H9 (cell line): ENCODE measurements at regions not wholly inside any gene's neighbourhood (a gene's known extent, or its start where the extent isn't known, plus 50 kb on each side); places are given as distances from the start of the nearest gene placed in this dataset.

Experiments used
- DNase-seq: peaks from one replicate; pipeline ENCODE4 v3.0.0-alpha.2; 2017
- H2AFZ ChIP-seq: one replicate; pipeline ENCODE4 v1.6.1; 2013; ENCODE audit warnings: mild to moderate bottlenecking, low read length, control low read depth, moderate library complexity
- H2AK5ac ChIP-seq: 2 replicates; pipeline ENCODE4 v1.6.1; 2013; ENCODE audit warnings: low read length, control low read depth, mixed read lengths; ENCODE audit not compliant: insufficient read length
- H2BK120ac ChIP-seq: one replicate; pipeline ENCODE4 v1.6.1; 2013; ENCODE audit warnings: low read depth, mild to moderate bottlenecking, low read length, control low read depth, inconsistent platforms; ENCODE audit not compliant: poor library complexity, severe bottlenecking
- H2BK12ac ChIP-seq: 2 replicates; pipeline ENCODE4 v1.6.1; 2013; ENCODE audit warnings: low read length, control low read depth, mixed read lengths, low read depth; ENCODE audit not compliant: insufficient read length
- H2BK15ac ChIP-seq: 2 replicates; pipeline ENCODE4 v1.6.1; 2013; ENCODE audit warnings: low read depth, low read length, control low read depth
- H2BK20ac ChIP-seq: one replicate; pipeline ENCODE4 v1.6.1; 2013; ENCODE audit warnings: low read depth, mild to moderate bottlenecking, low read length, control low read depth, inconsistent platforms; ENCODE audit not compliant: poor library complexity, severe bottlenecking
- H2BK5ac ChIP-seq: 2 replicates; pipeline ENCODE4 v1.6.1; 2013; ENCODE audit warnings: low read length, control low read depth, mixed read lengths; ENCODE audit not compliant: insufficient read length
- H3K14ac ChIP-seq: 2 replicates; pipeline ENCODE4 v1.6.1; 2013; ENCODE audit warnings: low read length, control low read depth; ENCODE audit not compliant: insufficient read depth
- H3K18ac ChIP-seq: 2 replicates; pipeline ENCODE4 v1.6.1; 2013; ENCODE audit warnings: low read depth, mild to moderate bottlenecking, mixed read lengths, low read length, control low read depth; ENCODE audit not compliant: insufficient read length
- H3K23ac ChIP-seq: 2 replicates; pipeline ENCODE4 v1.6.1; 2013; ENCODE audit warnings: low read length, control low read depth, mixed read lengths, low read depth; ENCODE audit not compliant: insufficient read length
- H3K23me2 ChIP-seq: 2 replicates; pipeline ENCODE4 v1.6.1; 2013; ENCODE audit warnings: low read depth, mild to moderate bottlenecking, mixed read lengths, low read length, control low read depth; ENCODE audit not compliant: insufficient read length, poor library complexity, severe bottlenecking
- H3K27ac ChIP-seq: 2 replicates; pipeline ENCODE4 v1.5.1; 2013; ENCODE audit warnings: low read length, control low read depth, mixed read lengths, low read depth; ENCODE audit not compliant: insufficient read length
- H3K27me3 ChIP-seq: 2 replicates; pipeline ENCODE4 v1.6.1; 2013; ENCODE audit warnings: low read length, control low read depth, inconsistent platforms; ENCODE audit not compliant: insufficient read depth
- H3K4ac ChIP-seq: 2 replicates; pipeline ENCODE4 v1.6.1; 2013; ENCODE audit warnings: low read depth, mild to moderate bottlenecking, control low read depth, inconsistent platforms, low read length, moderate library complexity
- H3K4me1 ChIP-seq: 2 replicates; pipeline ENCODE4 v1.6.1; 2013; ENCODE audit warnings: low read length, control low read depth, inconsistent platforms; ENCODE audit not compliant: insufficient read depth
- H3K4me2 ChIP-seq: 2 replicates; pipeline ENCODE4 v1.6.1; 2013; ENCODE audit warnings: low read length, control low read depth, mixed read lengths; ENCODE audit not compliant: insufficient read length, insufficient read depth
- H3K56ac ChIP-seq: 2 replicates; pipeline ENCODE4 v1.6.1; 2013; ENCODE audit warnings: low read depth, mild to moderate bottlenecking, mixed read lengths, low read length, control low read depth; ENCODE audit not compliant: insufficient read length
- H3K79me1 ChIP-seq: 2 replicates; pipeline ENCODE4 v1.6.1; 2013; ENCODE audit warnings: low read depth, mild to moderate bottlenecking, moderate library complexity, low read length, control low read depth, inconsistent platforms; ENCODE audit not compliant: insufficient read depth, poor library complexity, severe bottlenecking
- H3K79me2 ChIP-seq: 2 replicates; pipeline ENCODE4 v1.6.1; 2013; ENCODE audit warnings: low read length, control low read depth, inconsistent platforms; ENCODE audit not compliant: insufficient read depth
- H3K9ac ChIP-seq: 2 replicates; pipeline ENCODE4 v1.6.1; 2013; ENCODE audit warnings: low read length, control low read depth, mixed read lengths; ENCODE audit not compliant: insufficient read length; ENCODE audit errors: extremely low read depth
- H3K9me3 ChIP-seq: one replicate; pipeline ENCODE4 v1.6.1; 2013; ENCODE audit warnings: low read depth, low read length, inconsistent platforms; ENCODE audit not compliant: control insufficient read depth
- H3T11ph ChIP-seq: one replicate; pipeline ENCODE4 v1.6.1; 2013; ENCODE audit warnings: mild to moderate bottlenecking, low read length, control low read depth, inconsistent platforms
- H4K20me1 ChIP-seq: one replicate; pipeline ENCODE4 v1.6.1; 2013; ENCODE audit not compliant: control insufficient read depth, insufficient read length, insufficient read depth
- H4K5ac ChIP-seq: 2 replicates; pipeline ENCODE4 v1.6.1; 2013; ENCODE audit warnings: low read depth, mild to moderate bottlenecking, mixed read lengths, low read length, control low read depth; ENCODE audit not compliant: insufficient read length
- H4K8ac ChIP-seq: replicated peaks from 2 replicates; pipeline ENCODE4 v1.6.1; 2013; ENCODE audit warnings: low read length, control low read depth, mixed read lengths, low read depth; ENCODE audit not compliant: insufficient read length
- H4K91ac ChIP-seq: 2 replicates; pipeline ENCODE4 v1.6.1; 2013; ENCODE audit warnings: low read depth, mild to moderate bottlenecking, moderate library complexity, mixed read lengths, low read length, control low read depth; ENCODE audit not compliant: insufficient read length
- H3K27ac Mint-ChIP-seq, 3 experiments: 2 replicates in 2 of 3; 3 replicates in 1 of 3; pipeline ENCODE4 v1.8.0; 2020 to 2021; ENCODE audit warnings: mixed read lengths in 3 of 3, mild to moderate bottlenecking in 1 of 3, moderate library complexity in 1 of 3
- H3K27me3 Mint-ChIP-seq: 2 replicates; pipeline ENCODE4 v1.8.0; 2021; ENCODE audit warnings: low read depth, mild to moderate bottlenecking, moderate library complexity, mixed read lengths
- H3K36me3 Mint-ChIP-seq, 3 experiments: 2 replicates in 2 of 3; 3 replicates in 1 of 3; pipeline ENCODE4 v1.8.0; 2020 to 2021; ENCODE audit warnings: low read depth in 3 of 3, mixed read lengths in 3 of 3; ENCODE audit not compliant: insufficient read depth in 1 of 3
- H3K4me1 Mint-ChIP-seq, 2 experiments: 2 replicates each; pipeline ENCODE4 v1.8.0; 2020; ENCODE audit warnings: mixed read lengths in 2 of 2
- H3K4me3 Mint-ChIP-seq, 2 experiments: 2 replicates in 1 of 2; 3 replicates in 1 of 2; pipeline ENCODE4 v1.8.0; 2020 to 2021; ENCODE audit warnings: mild to moderate bottlenecking in 2 of 2, mixed read lengths in 2 of 2, moderate library complexity in 1 of 2
- H3K9me3 Mint-ChIP-seq, 2 experiments: 2 replicates in 1 of 2; 3 replicates in 1 of 2; pipeline ENCODE4 v1.8.0; 2020; ENCODE audit warnings: mild to moderate bottlenecking in 2 of 2, mixed read lengths in 2 of 2, moderate library complexity in 1 of 2
- WGBS: extraction: QIAGEN DNeasy Blood & Tissue Kit; methylation state at CpG from one replicate; pipeline ENCODE4 v1.1.7; 2013; ENCODE audit warnings: missing lambda C conversion rate, low lambda C conversion rate, mixed read lengths; ENCODE audit not compliant: insufficient read length; ENCODE audit errors: extremely low coverage; 5-methylcytosine and 5-hydroxymethylcytosine counted together
- TF ChIP-seq, protein P1 (sequence below): fragments of 200-600 bp; sonication (generic); conservative IDR thresholded peaks from 3 replicates; pipeline ENCODE4 v1.8.0; 2021; ENCODE audit warnings: antibody characterized with exemption, mild to moderate bottlenecking

DNA sequence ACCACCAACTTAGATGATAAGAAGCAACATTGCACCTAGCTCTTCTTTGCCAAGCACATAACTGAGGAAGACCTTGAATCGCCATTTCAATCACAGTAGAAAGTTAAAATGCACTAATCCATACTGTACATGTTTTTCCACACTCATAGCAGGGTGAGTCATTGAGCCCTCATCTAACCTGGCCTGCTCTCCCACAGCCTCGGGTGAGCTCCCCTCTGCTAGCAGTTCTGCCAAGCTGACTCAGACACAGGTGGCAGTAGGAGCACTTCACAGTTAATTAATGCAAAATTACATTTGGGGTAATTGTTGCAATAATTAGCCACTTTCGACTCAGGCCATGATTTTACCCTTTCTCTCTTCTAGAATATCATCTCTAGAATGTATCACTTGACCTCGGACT is 1632.8 kb upstream of the CELF4 start:
- H3K27me3 Mint-ChIP-seq: no peaks in the 10 kb centered on the region
- H3T11ph ChIP-seq: no peak overlapping the region
- H2BK15ac ChIP-seq: no peak overlapping the region
- H3K4me1 ChIP-seq: no peaks in the 10 kb centered on the region; the same call in 1 of the 2 replicates
- H2BK120ac ChIP-seq: no peak overlapping the region
- no peak overlapping the region for H3K18ac ChIP-seq
- H3K27me3 ChIP-seq: no peaks in the 10 kb centered on the region
- H3K27ac Mint-ChIP-seq: no peak overlapping the region
- H3K9me3 ChIP-seq: no peaks in the 10 kb centered on the region
- no peak overlapping the region for H2AK5ac ChIP-seq
- no peak overlapping the region for H3K4me2 ChIP-seq
- no peak overlapping the region for H2BK20ac ChIP-seq
- no peaks in the 10 kb centered on the region for H4K20me1 ChIP-seq
- no peaks in the 10 kb centered on the region for H3K79me2 ChIP-seq
- DNase-seq: no peak
- H3K9ac ChIP-seq: no peak overlapping the region
- H4K5ac ChIP-seq: no peak overlapping the region
- no peaks in the 10 kb centered on the region for H3K4me1 Mint-ChIP-seq
- no peaks in the 10 kb centered on the region; a peak in 1 of 5 replicates for H3K9me3 Mint-ChIP-seq
- H3K23ac ChIP-seq: no peak overlapping the region
- H3K79me1 ChIP-seq: no peaks in the 10 kb centered on the region
- no peak overlapping the region for H3K4ac ChIP-seq
- no peak overlapping the region for H3K27ac ChIP-seq
- no peaks in the 10 kb centered on the region for H3K23me2 ChIP-seq
- no peak overlapping the region for H4K8ac ChIP-seq
- no peak overlapping the region for H4K91ac ChIP-seq
- H2BK5ac ChIP-seq: no peak overlapping the region
- peaks cover 0 to 2% (median 0%) of the 10 kb centered on the region in 3 experiments; a peak in 1 of 7 replicates for H3K36me3 Mint-ChIP-seq
- H3K56ac ChIP-seq: no peak overlapping the region
- no peak overlapping the region for H3K4me3 Mint-ChIP-seq
- no peak overlapping the region for H2AFZ ChIP-seq
- WGBS: no CpG with 5 or more reads among the region's 4 CpGs
- no peak overlapping the region for H2BK12ac ChIP-seq
- H3K14ac ChIP-seq: no peak overlapping the region
- TF ChIP-seq, protein P1, sequence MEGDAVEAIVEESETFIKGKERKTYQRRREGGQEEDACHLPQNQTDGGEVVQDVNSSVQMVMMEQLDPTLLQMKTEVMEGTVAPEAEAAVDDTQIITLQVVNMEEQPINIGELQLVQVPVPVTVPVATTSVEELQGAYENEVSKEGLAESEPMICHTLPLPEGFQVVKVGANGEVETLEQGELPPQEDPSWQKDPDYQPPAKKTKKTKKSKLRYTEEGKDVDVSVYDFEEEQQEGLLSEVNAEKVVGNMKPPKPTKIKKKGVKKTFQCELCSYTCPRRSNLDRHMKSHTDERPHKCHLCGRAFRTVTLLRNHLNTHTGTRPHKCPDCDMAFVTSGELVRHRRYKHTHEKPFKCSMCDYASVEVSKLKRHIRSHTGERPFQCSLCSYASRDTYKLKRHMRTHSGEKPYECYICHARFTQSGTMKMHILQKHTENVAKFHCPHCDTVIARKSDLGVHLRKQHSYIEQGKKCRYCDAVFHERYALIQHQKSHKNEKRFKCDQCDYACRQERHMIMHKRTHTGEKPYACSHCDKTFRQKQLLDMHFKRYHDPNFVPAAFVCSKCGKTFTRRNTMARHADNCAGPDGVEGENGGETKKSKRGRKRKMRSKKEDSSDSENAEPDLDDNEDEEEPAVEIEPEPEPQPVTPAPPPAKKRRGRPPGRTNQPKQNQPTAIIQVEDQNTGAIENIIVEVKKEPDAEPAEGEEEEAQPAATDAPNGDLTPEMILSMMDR: no peak
